NCI-H345 treated with DMSO at 0.1 percent for 48 hours (cell line): ENCODE measurements at regions not wholly inside any gene's neighbourhood (a gene's known extent, or its start where the extent isn't known, plus 50 kb on each side); places are given as distances from the start of the nearest gene placed in this dataset.
"Not testable (repeated sequence)": the region's sequence is repeated elsewhere in the genome, so short reads cannot be mapped to it uniquely, and the experiment has no call there.

ENCODE experiments used
- DNase-seq: peaks from one replicate; lab custom pipeline; 2025; ENCODE audit not compliant: unreplicated experiment; lab: John Stamatoyannopoulos, UW

DNA sequence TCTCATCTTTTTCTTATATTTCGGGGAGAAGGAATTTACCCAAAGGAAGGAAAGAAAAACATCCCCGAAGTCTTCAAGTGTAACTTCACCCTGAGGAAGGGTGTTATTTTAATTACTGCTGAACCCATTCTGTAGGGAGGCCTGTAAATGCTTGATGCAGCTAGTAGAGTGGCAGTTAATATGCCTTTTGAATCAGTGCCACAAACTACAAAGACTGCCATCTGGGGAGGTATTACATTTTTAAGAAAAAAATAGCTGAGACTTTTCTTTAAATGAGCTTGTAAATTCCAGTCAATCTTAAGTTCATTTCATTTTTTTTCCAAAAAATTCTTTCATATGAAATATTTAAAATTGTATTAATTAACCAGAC is 233.1 kb upstream of the FERD3L start:
- no peak for DNase-seq

DNA sequence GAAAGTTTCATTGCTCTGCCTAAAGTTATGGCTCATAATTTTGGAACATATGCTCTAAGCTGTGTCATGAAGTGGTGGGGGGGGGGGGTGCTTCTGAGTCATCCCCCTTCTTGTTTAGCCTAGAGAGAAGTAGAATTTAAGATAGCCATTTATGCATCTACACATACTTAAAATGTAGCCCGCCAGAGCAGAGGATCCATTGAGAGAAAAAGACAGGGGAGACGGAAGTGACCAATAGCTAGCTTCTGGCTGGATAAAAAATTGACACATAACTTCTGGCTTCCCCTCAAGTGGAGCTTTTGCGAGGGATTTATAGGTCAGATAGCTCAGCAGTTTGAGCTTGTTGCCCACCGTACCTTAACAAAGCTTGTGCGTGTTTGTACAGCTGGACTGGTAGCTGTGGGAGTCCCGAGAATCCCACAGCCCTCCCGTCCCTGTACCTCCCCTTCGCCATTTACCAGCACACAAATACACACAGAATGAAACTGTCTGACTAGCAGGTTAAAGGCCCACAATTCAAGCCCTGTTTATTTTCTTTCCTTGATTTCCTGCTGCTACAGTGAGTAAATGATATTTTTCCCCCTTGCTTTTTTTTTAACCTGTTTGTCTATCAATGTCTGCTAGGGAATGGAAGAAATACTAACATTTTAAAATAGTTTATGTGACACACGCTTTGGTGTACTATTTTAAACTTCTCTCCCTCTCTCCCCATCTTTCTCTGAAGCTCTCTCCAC is 232.6 kb upstream of the FERD3L start:
- DNase-seq = peak; percentile 64

- no peak for DNase-seq
These were observed 231.3 kb upstream of the FERD3L start for GRCh38 chr7:19376538-19376937.

DNA sequence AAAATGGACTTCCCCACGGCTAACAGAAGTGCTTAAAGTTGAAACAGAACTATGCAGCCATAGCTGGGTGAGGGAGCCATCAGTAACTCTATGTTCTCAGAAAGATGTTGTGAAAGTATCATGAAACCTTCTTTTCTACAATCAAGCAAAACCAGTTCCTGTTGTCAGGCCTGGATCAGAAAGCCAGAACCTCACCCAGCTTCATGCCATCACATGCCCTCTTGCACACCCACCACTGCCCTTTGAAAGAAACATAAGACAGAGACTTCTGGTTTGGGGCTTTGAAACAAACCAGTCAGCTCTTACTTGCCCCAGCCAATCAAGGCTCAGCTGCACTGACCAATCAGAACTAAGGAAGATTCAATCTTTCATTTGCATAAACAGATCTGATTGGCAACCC is 230.8 kb upstream of the FERD3L start:
- no peak for DNase-seq

GRCh38 chr7:19373334-19373733 is 228.1 kb upstream of the FERD3L start:
- no peak for DNase-seq

DNA sequence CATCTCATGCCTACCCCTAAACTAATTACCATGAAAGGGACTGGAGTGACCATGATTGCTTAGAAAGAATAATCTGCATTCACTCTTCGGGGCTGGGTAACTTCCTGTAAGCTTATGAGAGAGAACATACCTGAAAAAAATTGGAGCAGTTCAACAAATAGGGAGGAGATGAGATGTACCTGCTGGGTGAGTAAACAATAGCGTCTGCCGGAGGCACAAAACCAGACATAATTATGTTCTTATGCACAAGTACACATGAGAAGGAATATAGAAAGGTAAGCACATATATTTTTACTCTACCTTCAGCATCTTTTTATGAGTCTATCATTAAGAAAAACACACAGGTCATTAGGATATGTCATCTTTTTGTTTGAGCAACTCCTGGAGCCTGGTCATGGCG is 224.6 kb upstream of the FERD3L start:
- peak; percentile 80 for DNase-seq

DNA sequence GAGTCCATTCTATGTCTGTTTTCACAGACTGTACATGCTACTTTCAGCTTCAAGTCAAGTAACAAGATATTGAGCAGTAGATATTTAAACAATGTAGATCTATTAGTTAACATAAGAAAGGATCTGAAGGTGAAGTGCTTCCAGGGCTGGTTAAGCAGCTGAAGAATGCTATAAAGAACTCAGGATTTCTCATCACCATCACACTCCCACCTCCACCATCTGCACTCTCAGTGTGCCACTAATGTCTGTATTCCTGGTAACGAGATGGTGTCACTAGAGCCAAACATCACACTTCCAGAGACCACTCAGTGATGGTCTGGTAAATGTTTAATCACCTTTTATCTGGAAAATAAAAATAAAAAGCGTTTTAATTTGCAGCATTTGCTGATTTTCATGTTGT is 224.0 kb upstream of the FERD3L start:
- DNase-seq = peak; percentile 7

DNA sequence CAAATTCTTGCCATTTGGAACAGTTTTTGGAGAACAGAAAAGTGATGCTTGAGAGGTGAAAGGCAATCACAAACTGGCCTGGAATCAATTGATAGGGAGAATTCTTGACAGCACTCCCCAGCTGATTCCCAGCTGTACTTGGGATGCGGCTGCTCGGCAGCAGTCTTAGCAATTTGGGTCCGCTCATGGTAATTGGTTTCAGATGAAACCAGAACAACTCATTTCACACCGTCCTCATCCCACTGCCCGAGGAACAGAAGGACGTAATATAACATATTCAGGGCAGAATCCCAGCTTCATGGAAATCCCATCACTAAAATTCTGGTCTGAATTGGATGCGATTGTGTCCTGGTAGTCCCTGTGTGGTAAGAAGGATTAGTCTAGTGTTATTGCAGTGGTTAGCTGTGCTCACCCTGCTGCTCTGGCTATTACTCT is 223.3 kb upstream of the FERD3L start:
- no peak for DNase-seq

DNA sequence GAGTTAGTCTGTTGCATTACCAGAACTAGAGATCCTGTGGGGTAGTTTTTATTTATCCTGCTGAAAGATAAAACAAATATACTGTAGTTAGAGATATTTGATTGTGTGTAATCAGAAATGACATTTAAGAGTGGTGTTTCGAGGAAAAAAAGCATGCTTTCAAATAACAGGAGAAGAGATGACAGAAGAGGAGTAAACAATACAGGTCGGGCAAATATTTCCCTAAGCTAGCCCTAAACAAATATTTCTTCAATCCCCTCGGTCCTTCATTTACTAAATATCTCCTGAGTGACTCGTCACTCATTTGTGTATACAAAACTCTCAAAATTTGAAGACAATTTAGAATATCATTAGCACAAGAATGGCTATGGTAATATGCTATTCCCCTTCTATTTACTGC is 219.7 kb upstream of the FERD3L start:
- no peak for DNase-seq

DNA sequence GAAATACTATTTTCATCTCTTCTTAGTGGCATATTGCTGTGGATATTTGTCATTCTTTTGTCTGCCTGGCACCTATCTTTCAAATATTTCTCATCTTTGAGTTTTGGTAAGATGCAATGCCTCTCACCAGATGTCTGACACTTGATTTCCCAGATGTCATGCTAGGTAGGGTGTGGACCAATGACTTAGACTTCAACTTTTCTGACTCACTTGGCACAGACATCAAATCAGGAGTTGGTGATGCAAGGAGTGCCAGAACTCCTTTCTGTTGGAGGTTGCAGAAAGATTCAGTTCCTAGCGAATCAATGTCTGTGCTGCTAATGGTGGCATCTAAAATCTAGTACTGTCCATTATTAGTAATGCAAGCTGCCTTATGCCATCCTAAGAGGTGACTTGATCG is 216.9 kb upstream of the FERD3L start:
- no peak for DNase-seq

DNA sequence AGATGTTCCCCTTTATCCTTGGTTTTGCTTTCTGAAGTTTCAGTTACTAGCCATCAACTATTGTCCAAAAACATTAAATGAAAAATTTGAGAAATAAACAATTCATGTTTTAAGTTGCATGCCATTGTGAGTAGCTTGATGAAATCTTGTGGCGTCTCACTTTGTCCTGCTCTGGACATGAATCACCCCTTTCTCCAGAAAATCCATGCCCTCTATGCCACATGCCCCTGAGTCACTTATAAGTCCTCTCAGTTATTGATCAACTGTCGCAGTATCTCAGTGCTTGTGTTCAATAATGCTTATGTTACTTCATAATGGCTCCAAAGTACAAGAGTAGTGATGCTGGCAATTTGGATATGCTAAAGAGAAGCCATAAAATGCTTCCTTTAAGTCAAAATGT is 208.0 kb upstream of the FERD3L start:
- DNase-seq = no peak

- DNase-seq = no peak
These were observed 207.1 kb upstream of the FERD3L start for GRCh38 chr7:19352305-19352695.

DNA sequence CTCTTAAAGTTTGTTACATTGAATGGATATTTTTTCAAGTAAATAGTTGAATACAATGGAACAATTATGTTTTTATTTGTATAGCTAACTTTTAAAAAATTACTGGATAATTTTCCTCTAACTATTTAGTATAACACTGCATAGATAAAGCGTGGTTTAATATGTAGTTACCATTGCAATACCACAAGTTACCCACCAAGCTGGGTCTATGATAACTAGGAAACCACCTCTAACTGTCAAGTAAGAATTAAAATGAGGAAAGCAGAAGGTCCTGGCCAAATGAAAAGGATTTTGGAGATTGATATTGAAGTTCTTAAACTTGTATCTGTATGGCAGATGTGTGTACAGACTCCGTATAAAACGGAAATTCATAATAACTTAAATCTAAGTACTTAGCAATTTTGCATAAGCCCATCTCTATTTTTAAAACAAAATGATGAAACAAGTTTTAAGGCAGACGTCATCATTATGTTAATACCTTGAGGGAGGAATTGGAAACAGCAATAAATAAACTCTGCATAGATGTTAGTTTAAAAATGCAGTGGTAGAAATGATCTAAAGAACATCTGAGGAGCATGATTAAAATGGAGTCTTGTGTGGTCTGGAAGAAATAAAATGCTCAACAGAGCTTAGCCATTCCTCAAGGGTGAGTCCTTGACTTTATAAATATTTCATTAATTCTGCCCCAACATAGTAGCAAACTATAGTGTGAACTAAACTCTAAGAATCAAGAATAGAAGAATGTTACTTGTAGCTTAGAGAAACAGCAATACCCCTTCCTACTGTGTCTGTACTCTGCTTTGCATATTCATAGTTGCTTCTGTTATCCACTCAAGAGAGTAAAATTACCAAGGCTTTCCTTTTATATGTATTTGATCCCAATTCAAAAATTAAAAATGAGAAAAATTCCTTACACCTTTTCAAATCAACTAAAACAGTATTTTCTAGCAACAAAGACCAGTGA is 206.4 kb upstream of the FERD3L start:
- no peak for DNase-seq

- DNase-seq = no peak
These were observed 194.3 kb upstream of the FERD3L start for GRCh38 chr7:19339512-19339911.

DNA sequence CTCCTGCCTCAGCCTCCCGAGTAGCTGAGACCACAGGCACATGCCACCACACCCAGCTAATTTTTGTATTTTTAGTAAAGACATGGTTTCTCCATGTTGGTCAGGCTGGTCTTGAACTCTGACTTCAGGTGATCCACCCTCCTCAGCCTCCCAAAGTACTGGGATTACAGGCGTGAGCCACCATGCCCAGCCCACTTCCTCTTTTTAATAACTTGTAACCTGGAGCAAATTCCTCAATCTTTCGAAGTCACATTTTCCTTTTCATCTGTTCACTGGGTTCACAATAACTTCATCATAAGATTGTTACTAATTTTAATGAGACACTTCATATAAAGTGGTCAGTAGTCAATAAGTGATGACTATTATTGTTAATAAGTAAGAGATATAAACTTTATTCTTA is 193.3 kb upstream of the FERD3L start:
- DNase-seq = not testable (repeated sequence)

GRCh38 chr7:19336836-19337383 is 191.7 kb upstream of the FERD3L start:
- DNase-seq = no peak

DNA sequence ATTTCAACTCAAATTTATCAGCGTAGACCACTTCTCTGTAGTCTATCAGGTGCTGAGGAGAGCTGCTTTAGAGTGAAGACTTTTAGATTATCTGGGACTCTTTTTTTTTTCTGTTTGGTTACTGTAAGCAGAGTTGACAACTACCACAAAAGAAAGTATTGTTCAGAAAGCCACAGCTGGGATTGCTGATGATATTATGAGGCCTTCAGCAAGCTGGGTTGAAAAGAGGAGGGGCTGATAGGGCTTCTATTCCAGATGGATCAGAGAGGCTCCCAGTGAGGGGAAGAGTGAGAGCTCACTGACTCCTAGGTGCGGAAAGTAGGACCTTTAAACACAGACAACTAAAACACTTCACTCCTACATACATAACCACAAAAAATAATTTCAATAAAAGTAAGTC is 188.5 kb upstream of the FERD3L start:
- no peak for DNase-seq

DNA sequence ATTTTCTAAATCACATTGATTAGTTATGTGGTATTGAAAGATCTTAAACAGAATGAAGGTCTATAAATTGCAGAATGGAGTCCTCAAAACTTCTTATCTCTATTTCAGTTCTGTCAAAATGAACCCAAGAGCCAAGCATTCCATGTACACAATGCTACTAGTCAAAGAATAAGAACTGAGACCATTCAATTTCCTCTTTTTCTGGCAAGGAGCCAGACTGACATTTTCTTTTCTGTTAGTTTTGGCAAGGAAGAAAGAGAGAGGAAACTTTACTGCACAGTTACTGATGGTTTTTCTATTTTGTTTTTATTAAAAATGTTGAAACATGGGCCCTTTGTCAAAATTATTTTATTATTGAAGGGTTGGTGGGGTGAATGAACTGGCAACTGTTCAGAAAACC is 181.8 kb upstream of the FERD3L start:
- no peak for DNase-seq

- no peak for DNase-seq
These were observed 176.8 kb upstream of the FERD3L start for GRCh38 chr7:19322002-19322401.

DNA sequence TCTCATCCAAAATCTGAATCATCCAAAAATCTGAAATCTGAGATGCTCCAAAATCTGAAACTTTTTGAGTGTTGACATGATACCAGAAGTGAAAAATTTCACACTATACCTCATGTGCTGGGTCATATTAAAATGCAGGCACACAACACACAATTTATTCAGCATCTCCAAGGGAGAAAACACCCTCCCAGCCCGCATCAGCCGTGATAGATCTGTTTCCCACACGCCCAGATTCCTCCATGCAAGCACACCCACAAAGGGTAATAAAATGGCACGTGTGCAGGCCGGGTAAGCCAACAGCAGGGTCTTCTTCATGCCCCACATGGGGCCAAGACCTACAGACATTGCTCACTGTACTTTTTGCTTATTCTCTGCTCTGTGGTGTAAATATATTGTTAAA is 173.1 kb upstream of the FERD3L start:
- no peak for DNase-seq

DNA sequence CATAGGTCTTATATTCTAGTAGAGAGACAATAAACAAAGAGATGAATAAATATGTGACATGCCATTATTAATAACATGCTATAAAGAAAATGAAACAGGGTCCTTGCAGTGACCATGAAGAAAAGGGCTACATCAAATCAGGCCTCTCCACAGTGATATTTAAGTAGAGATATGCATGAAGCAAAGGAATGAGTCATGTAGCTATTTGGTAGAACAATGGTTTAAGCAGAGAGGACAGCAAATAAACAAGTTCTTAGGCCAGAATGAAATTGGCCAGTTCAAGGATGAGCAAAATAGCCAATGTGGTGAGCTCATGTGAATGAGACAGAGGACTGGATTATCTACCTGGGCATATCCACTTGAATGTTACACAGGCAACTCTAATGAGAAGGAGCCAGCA is 172.2 kb upstream of the FERD3L start:
- DNase-seq = no peak

DNA sequence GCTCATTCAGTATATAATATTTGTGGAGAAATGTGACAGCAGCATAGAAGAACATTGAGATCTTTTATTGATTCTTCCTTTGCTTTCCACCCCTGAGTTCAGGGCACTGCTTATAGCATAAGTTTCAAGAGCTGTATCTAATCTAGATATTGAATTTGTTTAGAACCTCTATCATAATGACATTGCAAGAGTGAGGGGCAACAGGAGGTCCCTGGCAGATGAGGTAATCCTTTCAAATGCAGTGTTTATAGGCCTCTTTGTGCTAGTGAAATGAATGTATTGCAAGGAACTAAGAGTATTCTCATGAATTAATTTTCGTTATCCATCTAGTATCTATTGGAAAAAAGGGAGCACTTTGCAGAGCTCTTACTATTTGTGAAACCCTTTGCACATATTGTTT is 167.2 kb upstream of the FERD3L start:
- DNase-seq = no peak
